C4-2B (cell line): ENCODE measurements at regions not wholly inside any gene's neighbourhood (a gene's known extent, or its start where the extent isn't known, plus 50 kb on each side); places are given as distances from the start of the nearest gene placed in this dataset.

Experiments
- ZFX ChIP-seq: fragments of 450-650 bp; IDR thresholded peaks from 2 replicates; pipeline ENCODE4 v1.6.1; 2017
- TF ChIP-seq, protein P1 (sequence below): fragments of 450-650 bp; conservative IDR thresholded peaks from 2 replicates; pipeline ENCODE4 v1.5.1; 2017; ENCODE audit warnings: mild to moderate bottlenecking

DNA sequence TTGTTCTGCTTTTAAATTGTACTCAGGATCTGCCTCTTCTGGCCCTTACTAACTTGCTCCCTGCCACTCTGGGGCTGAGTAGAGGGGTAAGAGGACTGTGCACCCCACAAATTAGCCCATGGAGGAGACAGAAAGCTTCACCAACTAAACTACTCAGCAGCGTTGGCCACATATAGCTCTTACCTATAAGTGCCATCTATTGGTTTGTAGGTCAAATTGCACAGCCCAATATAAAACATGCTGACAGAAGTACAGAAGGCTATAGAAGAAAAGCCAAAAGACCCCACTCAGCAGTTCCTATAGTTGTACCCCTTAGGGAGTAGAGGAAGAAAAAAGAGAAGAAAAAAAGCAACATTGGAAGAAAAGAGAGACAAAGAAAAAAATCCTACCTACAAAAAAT is 341.2 kb upstream of the FMR1 start:
- TF ChIP-seq, protein P1, sequence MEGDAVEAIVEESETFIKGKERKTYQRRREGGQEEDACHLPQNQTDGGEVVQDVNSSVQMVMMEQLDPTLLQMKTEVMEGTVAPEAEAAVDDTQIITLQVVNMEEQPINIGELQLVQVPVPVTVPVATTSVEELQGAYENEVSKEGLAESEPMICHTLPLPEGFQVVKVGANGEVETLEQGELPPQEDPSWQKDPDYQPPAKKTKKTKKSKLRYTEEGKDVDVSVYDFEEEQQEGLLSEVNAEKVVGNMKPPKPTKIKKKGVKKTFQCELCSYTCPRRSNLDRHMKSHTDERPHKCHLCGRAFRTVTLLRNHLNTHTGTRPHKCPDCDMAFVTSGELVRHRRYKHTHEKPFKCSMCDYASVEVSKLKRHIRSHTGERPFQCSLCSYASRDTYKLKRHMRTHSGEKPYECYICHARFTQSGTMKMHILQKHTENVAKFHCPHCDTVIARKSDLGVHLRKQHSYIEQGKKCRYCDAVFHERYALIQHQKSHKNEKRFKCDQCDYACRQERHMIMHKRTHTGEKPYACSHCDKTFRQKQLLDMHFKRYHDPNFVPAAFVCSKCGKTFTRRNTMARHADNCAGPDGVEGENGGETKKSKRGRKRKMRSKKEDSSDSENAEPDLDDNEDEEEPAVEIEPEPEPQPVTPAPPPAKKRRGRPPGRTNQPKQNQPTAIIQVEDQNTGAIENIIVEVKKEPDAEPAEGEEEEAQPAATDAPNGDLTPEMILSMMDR: peak; percentile 15
- no peak for TF ChIP-seq ZFX
